Smooth muscle cell (in vitro differentiated cells): ENCODE measurements at regions not wholly inside any gene's neighbourhood (a gene's known extent, or its start where the extent isn't known, plus 50 kb on each side); places are given as distances from the start of the nearest gene placed in this dataset.

Experiments used
- DNase-seq: peaks from one replicate; lab custom pipeline; 2025; ENCODE audit not compliant: unreplicated experiment; lab: John Stamatoyannopoulos, UW
- H2AFZ ChIP-seq: fragments of 200-600 bp; sonication (generic); 2 replicates; pipeline ENCODE4 v1.6.0; 2016; ENCODE audit warnings: antibody characterized with exemption, low read depth, mild to moderate bottlenecking
- H3F3A ChIP-seq: fragments of 200-600 bp; sonication (generic); 2 replicates; pipeline ENCODE4 v1.6.0; 2017; ENCODE audit warnings: antibody characterized with exemption, low read depth
- H3K27ac ChIP-seq: fragments of 200-600 bp; sonication (generic); 2 replicates; pipeline ENCODE4 v1.5.1; 2016; ENCODE audit warnings: low read depth, mild to moderate bottlenecking
- H3K27me3 ChIP-seq: fragments of 200-600 bp; sonication (generic); 2 replicates; pipeline ENCODE4 v1.6.1; 2016; ENCODE audit warnings: low read depth, mild to moderate bottlenecking
- H3K36me3 ChIP-seq: fragments of 200-600 bp; sonication (generic); 2 replicates; pipeline ENCODE4 v1.5.1; 2016; ENCODE audit warnings: low read depth
- H3K4me1 ChIP-seq: fragments of 200-600 bp; sonication (generic); 2 replicates; pipeline ENCODE4 v1.5.1; 2016; ENCODE audit warnings: low read depth
- H3K4me2 ChIP-seq: fragments of 200-600 bp; sonication (generic); 2 replicates; pipeline ENCODE4 v1.6.0; 2016; ENCODE audit warnings: mild to moderate bottlenecking
- H3K4me3 ChIP-seq: fragments of 200-600 bp; sonication (generic); 2 replicates; pipeline ENCODE4 v1.5.1; 2016; ENCODE audit warnings: mild to moderate bottlenecking
- H3K79me2 ChIP-seq: fragments of 200-600 bp; sonication (generic); 2 replicates; pipeline ENCODE4 v1.6.0; 2016; ENCODE audit warnings: low read depth, mild to moderate bottlenecking
- H3K9ac ChIP-seq: fragments of 200-600 bp; sonication (generic); 2 replicates; pipeline ENCODE4 v1.6.0; 2016; ENCODE audit warnings: low read depth
- H3K9me3 ChIP-seq: fragments of 200-600 bp; sonication (generic); replicated peaks from 2 replicates; pipeline ENCODE4 v1.5.1; 2016; ENCODE audit warnings: low read depth
- H4K20me1 ChIP-seq: fragments of 200-600 bp; sonication (generic); 2 replicates; pipeline ENCODE4 v1.6.0; 2016; ENCODE audit warnings: low read depth
- WGBS: methylation state at CpG from one replicate; pipeline ENCODE4 v1.1.7; 2016; ENCODE audit warnings: low lambda C conversion rate; 5-methylcytosine and 5-hydroxymethylcytosine counted together
- TF ChIP-seq, protein P1 (sequence below): fragments of 200-600 bp; sonication (generic); IDR thresholded peaks from 2 replicates; pipeline ENCODE4 v1.5.1; 2017; ENCODE audit warnings: borderline replicate concordance, mild to moderate bottlenecking, antibody characterized with exemption; ENCODE audit not compliant: insufficient read depth, poor library complexity, severe bottlenecking

DNA sequence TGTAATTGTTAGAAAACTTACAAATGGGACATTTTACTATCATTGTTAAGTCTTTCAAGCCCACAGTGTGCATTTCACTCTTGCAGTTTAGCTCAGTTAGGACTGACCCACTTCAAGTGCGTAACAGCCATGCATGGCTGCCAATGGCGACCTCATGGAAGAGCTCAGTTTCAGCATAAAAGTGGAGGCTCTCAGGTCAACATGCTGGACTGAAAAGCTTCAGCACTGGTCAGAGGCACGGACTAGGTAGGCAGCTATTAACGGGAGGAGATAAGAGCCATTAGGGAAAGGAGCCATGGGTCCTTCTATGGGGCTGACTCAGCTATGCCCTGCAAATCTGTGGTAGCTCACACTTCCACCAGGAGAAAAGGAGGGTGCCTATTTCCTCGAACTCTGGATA, 101.8 kb downstream of the TTLL2 start:
- Histone ChIP-seq H3K9me3 (no peaks in the 10 kb centered on the region), H3K4me3 (no peak overlapping the region), H3K27ac (no peak overlapping the region), H3K9ac (no peak overlapping the region), H3K36me3 (no peaks in the 10 kb centered on the region), H3K4me1 (no peaks in the 10 kb centered on the region), H3K79me2 (no peaks in the 10 kb centered on the region), H3F3A (no peaks in the 10 kb centered on the region), H3K4me2 (no peak overlapping the region), H3K27me3 (no peaks in the 10 kb centered on the region), H4K20me1 (no peaks in the 10 kb centered on the region), H2AFZ (no peak overlapping the region)
- TF ChIP-seq, protein P1, sequence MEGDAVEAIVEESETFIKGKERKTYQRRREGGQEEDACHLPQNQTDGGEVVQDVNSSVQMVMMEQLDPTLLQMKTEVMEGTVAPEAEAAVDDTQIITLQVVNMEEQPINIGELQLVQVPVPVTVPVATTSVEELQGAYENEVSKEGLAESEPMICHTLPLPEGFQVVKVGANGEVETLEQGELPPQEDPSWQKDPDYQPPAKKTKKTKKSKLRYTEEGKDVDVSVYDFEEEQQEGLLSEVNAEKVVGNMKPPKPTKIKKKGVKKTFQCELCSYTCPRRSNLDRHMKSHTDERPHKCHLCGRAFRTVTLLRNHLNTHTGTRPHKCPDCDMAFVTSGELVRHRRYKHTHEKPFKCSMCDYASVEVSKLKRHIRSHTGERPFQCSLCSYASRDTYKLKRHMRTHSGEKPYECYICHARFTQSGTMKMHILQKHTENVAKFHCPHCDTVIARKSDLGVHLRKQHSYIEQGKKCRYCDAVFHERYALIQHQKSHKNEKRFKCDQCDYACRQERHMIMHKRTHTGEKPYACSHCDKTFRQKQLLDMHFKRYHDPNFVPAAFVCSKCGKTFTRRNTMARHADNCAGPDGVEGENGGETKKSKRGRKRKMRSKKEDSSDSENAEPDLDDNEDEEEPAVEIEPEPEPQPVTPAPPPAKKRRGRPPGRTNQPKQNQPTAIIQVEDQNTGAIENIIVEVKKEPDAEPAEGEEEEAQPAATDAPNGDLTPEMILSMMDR, result no peak
- no peak for DNase-seq
- 54% methylated on average over 5 of the region's 5 CpGs for WGBS

DNA sequence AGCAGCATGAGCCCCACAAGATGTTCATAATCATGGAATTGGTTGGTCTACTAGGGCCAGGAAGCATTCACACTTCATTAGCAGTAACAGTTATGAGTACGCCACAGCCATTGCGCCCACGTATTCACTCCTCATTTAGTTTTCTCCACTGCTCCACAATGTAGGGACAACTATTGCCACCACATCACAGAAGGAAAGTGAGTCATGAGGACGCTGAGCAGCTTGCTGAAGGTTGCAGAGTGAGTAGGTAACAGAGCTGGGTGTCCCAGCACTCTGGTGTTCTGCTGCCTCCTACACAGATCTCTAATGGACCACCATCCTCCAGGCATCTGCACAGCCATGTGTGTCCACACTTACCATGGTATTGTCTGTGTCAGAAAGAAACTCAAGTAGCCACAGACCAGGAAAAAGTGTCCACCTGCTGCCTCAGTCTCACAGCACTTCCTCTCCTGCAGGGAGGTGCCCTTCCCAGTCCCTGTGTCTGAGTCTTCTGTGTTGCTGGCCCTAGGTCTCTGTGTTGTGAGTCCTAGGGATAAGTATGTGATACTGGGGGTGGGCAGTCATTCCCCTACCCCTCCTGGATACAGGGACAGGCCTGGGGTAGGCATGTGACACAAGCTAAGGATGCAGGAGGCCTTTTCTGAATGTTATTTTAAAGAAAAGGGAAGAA, 103.9 kb downstream of the TTLL2 start:
- H3K9me3 ChIP-seq, result no peaks in the 10 kb centered on the region
- no peak overlapping the region for H3K27ac ChIP-seq
- no peak overlapping the region for H3K4me3 ChIP-seq
- 84% methylated on average over 4 of the region's 4 CpGs for WGBS
- no peak overlapping the region for H3K4me2 ChIP-seq
- no peaks in the 10 kb centered on the region for H3F3A ChIP-seq
- H4K20me1 ChIP-seq, result no peaks in the 10 kb centered on the region
- TF ChIP-seq, protein P1, result no peak
- DNase-seq, result no peak
- no peak overlapping the region for H2AFZ ChIP-seq
- no peaks in the 10 kb centered on the region for H3K79me2 ChIP-seq
- no peaks in the 10 kb centered on the region for H3K27me3 ChIP-seq
- H3K9ac ChIP-seq, result no peak overlapping the region
- H3K36me3 ChIP-seq, result no peaks in the 10 kb centered on the region
- no peaks in the 10 kb centered on the region for H3K4me1 ChIP-seq

DNA sequence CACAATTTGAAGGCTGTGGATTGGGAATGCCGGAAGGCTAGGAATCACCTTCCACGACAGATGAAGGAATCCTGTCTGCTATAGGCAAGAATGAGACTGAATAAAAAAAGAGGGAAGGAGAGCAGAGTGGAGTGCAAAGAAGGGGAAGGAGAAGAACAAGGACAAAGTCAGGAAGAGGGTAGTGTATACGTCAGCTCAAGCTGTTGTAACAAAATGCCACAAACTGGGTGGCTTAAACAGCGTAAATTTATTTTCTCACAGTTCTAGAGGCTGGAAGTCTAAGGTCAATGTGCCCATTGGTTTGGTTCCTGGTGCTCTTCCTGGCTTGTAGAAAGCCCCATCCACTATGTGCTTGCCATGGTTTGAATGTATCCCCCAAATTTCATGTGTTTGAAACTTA, 104.5 kb downstream of the TTLL2 start:
- Histone ChIP-seq H3K9me3 (no peaks in the 10 kb centered on the region), H3K4me1 (no peaks in the 10 kb centered on the region), H2AFZ (no peak overlapping the region), H3K27ac (no peak overlapping the region), H4K20me1 (no peaks in the 10 kb centered on the region), H3K9ac (no peak overlapping the region), H3K27me3 (no peaks in the 10 kb centered on the region), H3K4me2 (no peak overlapping the region), H3K79me2 (no peaks in the 10 kb centered on the region), H3F3A (no peaks in the 10 kb centered on the region), H3K4me3 (no peak overlapping the region), H3K36me3 (no peaks in the 10 kb centered on the region)
- TF ChIP-seq, protein P1, result no peak
- WGBS, result 93% methylated on average over 4 of the region's 4 CpGs
- no peak for DNase-seq

DNA sequence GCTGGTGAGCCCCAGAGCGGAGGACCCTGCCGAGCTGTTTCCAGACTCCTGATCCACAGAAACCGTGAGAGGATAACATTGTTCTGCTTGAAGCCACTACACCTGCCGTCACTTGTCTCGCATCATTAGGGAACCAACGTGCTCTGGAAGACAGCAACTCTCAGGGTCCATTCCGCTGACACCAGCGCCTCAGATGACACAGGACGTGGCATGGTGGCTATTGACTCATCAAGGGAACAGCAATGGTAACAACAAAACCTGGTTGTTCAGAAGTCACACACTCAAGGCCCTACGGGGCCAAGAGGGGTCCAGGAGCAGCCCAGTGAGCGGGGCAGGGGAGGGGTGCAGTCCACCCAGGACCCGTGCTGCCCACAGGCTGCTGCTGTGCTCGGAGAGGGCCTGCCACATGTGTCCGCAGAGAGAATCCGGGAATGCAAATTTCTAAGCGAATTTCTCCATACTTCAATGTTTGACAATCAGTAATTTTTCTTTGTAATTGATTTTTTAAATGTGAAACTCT, 110.4 kb downstream of the TTLL2 start:
- H3K27me3 ChIP-seq, result no peaks in the 10 kb centered on the region
- no peaks in the 10 kb centered on the region for H3K9me3 ChIP-seq
- no peaks in the 10 kb centered on the region for H3K79me2 ChIP-seq
- H3F3A ChIP-seq, result no peaks in the 10 kb centered on the region
- no peak overlapping the region for H3K9ac ChIP-seq
- H2AFZ ChIP-seq, result no peak overlapping the region
- H3K4me2 ChIP-seq, result no peak overlapping the region
- H3K36me3 ChIP-seq, result no peaks in the 10 kb centered on the region
- no peaks in the 10 kb centered on the region for H4K20me1 ChIP-seq
- H3K4me1 ChIP-seq, result no peaks in the 10 kb centered on the region
- H3K27ac ChIP-seq, result no peak overlapping the region
- TF ChIP-seq, protein P1, result no peak
- no peak overlapping the region for H3K4me3 ChIP-seq
- no peak for DNase-seq
- WGBS, result 91% methylated on average over 16 of the region's 16 CpGs
